SH-SY5Y (cell line): ENCODE measurements at regions not wholly inside any gene's neighbourhood (a gene's known extent, or its start where the extent isn't known, plus 50 kb on each side); places are given as distances from the start of the nearest gene placed in this dataset.

Experiments
- GATA2 ChIP-seq: IDR thresholded peaks from 2 replicates; pipeline ENCODE4 v1.6.1; 2011; ENCODE audit warnings: mild to moderate bottlenecking, low read depth, low read length
- GATA3 ChIP-seq: IDR thresholded peaks from 2 replicates; pipeline ENCODE4 v1.6.1; 2011; ENCODE audit warnings: low read depth, mild to moderate bottlenecking, low read length, moderate library complexity

DNA sequence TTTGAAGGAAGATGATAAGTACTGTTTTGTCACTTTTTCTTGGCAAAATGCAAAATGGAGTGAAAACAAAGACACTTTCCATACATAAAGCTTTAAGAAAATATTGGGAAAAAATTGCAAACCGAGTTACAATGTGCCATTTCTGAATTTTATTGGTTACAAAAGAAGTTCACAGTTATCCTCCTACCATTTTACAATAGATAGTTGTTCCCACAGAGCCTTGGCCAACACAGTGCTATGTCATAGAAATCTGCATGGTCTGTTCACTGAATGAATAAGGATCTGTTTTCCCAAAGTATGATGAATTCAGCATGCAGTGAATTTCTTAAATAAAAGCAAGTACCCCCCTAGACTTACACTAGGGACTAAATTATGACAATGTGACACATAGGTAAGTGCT is 268.2 kb upstream of the POU3F2 start:
- TF ChIP-seq GATA2 (no peak), GATA3 (no peak)
